GM18870 (cell line): ENCODE measurements at regions not wholly inside any gene's neighbourhood (a gene's known extent, or its start where the extent isn't known, plus 50 kb on each side); places are given as distances from the start of the nearest gene placed in this dataset.

ENCODE experiments used
- ATAC-seq: cut with Tn5 transposase; IDR thresholded peaks from one replicate; pipeline ENCODE4 v1.9.1; 2021; ENCODE audit warnings: moderate library complexity; ENCODE audit not compliant: unreplicated experiment

DNA sequence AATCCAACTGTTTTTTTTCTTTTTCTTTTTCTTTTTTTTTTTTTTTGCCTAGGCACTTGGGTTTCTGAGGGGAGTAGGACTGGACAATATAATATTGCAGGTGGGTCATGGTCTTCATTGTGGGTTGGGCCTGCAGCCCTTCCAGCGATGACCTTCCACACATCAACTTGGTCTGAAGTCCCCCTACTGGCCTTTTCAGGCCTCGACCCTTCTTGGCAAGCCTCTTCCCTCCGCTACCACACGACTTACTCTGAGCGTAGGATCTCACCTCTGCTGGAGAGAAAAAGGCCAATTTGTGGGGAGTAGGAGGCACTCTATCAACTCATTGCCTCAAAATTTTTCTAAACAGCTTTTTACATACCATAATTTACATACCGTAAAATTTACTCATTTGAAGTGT is 51.1 kb upstream of the GRIK3 start:
- ATAC-seq: no peak

DNA sequence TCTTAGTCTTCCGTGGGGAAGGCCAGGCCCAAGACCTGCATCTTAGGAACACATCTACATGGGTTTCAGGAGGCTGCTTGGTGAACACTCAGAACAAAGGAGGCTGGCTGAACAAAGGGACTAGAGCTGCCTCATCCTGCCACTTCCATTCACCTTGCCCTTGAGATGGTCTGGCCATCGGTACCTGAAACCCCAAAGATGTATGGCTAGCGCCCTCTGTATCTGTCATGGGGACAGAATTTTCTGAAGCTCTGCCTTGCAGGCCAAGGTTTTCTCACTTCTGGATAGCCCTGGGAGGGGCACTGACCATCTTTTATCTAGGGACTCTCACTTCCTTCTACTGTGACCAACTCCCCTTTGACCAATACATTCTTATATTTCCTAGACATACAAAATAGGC is 55.4 kb upstream of the GRIK3 start:
- no peak for ATAC-seq

DNA sequence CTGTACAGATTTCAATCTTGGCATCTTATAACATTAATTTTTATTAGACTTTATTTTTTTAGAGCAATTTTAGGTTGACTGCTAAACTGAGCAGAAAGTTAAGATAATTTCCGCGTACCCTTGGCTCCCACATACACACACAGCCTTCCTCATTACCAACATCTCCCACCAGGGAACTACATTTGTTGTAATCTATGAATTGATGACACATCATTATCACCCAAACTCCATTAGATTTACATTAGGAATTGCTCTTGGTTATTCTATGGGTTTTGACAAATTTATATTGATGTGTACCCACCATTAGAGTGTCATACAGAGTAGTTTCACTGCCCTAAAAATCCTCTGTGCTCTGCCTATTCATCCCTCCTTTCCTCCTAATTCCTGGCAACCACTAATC is 56.4 kb upstream of the GRIK3 start:
- ATAC-seq: no peak

DNA sequence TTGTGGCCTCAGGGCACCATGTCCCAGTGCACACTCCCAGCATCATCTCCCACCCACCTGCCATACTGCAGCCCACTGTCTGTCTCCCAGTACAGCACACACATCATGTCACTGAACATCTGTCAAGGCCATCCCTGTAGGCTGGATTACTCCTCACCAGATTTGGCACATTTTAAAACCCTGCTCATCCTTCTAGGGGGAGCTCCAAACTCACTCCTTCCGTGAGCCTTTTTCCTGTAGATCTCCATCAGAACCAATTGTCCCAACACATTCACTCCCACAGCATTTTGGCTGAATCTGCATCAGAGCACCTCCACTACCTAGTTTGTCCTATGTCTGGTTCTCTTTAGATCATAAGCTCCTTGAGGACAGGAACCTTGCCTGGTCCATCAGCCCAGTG is 58.6 kb upstream of the GRIK3 start:
- ATAC-seq: no peak

DNA sequence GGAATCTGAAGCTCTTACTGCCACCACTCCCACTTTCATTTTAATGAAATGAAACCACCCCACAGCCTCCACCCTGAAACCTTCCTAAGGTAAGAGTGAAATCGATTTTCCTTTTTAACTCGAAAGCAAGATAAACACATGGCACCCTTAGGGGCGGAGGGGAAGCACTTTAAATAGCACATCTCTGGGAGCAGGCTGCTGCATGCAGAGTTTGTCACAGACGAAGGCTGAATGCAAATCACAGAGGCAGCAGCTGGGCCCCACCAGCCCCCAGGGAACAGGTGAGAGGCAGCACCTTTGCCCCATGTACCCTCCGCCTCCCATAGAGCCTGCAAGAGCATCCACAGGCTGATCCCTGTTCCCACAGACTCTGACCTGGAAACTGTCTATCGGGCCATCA is 60.0 kb upstream of the GRIK3 start:
- no peak for ATAC-seq

DNA sequence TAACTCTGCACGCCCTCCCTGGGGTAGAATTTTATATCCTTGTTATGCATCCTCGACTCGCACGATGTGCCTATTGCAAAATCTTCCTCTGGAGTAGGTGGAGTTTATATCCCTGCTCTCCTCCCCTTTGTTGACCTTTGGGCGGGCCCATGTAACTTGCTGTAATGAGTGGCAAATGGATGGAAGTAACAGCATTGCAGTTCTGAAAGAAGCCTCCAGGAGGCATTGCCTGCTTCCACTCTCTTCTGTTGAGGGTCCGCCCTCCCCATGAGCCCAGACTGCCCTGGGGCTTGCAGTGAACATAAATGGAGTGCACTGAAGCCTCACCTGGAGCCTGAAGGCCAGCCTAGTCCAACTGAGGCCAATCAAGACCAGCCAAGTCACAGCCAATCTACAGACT is 62.2 kb upstream of the GRIK3 start:
- no peak for ATAC-seq

DNA sequence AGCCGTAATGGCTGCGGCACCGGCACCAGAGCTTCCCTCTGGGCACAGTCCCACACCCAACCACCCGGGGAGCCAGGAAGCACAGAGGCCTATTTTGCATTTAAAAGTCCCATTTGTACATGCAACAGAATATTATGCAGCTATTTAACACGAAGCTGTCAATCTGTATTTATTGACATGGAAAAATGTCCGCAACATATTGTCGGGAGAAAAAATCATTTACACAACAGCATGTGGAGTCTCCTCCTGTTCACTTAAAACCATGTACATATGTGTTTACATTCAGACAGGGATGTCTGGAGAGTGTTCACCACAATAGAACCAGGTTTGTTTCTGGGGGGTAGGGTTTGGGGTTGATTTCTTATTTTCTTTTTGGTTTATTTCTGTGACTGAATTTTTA is 63.4 kb upstream of the GRIK3 start:
- no peak for ATAC-seq

DNA sequence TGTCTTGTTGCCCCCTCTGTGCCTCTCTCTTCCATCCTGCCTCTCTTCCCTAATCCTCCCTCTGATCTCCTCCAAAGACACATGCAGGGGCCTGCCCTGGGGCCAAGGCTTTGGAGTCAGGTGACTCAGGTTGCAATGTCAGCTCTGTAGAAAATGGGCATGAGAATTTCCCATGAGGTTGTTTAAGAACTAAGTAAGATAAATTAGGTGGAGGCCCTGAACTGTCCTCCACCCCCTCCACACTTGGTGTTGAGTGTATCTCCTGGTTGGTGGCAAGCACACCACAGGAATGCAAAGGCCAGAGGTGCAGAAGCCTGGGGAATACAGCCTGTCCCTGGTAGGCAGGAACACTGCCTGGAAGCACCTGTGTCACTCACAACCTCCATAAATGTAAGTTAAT is 63.9 kb upstream of the GRIK3 start:
- ATAC-seq: no peak

DNA sequence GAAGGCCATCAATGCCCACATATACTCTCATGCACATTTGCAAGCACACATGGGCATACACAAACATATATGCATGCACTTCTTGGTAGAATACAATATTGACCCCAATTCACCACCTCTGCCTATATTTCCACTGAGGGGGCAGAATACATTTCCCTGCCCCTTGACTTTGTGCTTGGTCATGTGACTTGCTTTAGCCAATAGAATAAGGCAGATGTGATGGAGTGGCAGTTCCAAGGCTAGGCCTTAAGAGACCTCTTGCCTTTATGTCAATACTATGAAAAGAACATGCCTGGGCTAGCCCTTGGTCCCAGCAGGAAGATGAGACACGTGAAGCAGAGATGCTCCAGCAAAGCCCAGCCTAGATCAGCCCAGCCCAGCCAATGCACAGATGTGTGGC is 66.0 kb upstream of the GRIK3 start:
- ATAC-seq: no peak

DNA sequence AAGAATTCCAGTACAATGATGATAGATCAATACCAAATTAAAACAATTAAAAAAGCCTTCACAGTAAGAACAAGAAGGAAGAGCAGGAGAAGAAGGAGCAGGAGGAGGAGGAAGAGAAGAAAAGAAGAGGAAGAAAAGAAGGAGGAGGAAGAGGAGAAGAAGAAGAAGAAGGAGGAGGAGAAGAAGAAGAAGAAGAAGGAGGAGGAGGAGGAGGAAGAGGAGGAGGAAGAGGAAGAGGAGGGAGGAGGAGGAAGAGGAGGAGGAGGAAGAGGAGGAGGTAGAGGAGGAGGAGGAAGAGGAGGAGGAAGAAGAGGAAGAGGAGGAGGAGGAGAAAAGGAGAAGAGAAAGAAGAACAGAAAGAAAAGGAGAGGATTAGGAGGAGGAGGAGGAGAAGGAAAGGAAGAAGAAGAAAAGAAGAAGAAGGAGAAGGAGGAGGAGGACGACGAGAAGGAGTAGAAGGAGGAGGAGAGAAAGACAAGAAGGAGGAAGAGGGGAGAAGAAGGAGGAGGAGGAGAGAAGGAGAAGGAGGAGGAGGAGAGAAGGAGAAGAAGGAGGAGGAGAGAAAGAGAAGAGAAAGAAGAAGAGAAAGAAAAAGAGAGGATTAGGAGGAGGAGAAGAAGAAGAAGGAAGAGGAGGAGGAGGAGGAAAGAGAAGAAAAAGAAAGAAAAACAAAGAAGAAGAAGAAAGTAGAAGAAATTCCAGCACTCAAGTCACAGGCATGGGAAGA is 68.5 kb upstream of the GRIK3 start:
- ATAC-seq: no peak

DNA sequence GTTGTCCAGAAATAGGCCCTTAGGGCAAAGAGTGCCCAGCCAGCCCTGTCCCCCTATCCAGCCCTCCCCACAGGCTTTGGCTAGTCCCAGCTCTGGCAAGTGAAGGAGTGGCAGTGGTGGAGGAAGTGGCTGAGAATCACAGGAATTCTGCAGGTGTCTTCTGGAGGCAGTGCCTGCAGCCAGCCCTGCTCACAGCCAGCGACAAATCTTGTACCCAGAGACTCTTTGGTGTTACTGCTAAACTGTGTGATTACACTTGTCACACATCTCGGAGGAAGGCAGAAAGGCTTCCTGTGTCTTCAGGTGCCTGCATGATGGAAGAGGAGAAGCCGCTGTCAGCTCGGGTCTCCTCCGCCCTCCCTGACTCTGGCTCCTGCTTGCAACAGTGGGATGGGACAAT is 71.6 kb upstream of the GRIK3 start:
- ATAC-seq: no peak

DNA sequence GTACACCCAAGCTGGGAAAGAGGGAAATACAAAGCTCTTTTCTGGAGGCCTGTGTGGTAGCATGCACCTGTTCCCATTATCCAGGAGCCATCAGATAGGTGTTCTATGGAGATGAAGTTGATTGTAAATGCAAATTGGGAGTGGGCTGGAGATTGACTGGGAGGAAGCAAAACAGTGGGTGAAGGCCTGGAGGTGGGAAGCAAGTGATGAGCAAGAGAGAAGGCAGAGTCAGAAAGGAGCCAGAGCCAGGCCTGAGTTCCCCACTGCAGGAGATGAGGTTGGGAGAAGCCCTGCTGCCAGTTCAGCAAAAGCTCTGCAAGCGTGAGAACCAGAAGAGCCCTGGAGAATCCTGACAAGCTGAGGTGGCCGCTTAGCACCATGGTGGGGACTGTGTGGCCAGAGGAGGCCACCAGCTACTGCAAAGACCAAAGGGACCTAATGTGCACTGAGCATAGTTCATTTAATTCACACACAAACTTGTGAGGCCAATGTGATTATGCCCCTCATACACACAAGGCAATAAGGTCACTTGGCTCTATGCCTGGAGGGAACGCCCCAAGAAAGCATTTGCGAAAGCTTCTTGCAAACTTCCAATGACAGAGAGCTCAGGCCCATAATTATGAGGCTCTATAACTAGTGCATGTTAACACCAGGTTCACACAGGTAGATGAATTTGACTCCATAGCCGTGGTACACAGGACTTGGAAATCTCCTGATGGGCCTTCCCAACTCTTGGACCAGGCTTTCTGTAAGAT is 73.0 kb upstream of the GRIK3 start:
- ATAC-seq: no peak

DNA sequence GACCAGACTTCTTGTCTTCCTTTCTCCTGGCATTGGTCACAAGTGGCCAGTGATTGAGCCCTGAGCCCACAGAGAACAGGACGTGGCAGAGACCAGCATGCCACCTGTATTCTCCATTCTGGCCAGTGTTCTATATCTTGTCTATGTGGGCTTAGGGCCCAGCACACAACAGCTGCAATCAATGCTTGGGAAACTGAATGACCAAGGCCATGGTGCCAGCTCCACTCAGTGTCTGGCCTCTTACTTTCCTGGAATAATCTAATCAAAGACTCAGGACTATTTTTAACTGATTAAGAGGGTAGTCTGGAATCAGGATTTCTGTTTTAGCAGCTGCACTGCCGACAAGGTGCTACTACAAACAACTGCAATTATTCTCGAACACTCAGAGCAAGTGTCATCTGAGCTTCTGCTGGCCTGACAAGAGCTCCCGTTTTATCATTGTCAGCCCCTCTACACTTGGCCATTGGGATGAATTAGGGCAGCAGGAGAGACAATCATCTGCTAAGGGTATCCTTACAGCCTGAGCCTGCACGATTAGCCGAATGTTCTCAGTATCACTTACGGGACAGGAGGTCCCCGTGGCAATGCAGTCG is 74.4 kb upstream of the GRIK3 start:
- ATAC-seq: no peak

DNA sequence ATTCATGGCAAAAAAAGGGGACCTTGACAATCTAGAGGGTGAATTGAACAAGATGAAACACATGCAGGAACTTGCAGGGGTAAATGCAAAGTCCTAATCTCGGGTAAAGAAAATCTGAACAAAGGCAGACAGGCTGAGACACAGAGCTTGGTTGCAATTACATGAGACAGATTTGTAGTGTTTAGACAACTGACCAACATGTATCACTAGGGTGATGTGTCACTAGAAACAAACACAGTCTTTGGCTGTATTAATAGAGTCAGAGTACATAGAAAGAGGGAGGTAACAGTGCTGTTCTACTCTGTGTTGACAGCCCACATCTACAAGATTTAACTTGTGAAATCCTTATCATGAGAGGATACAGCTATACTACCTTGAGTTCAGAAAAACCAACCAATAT is 78.1 kb upstream of the GRIK3 start:
- no peak for ATAC-seq

DNA sequence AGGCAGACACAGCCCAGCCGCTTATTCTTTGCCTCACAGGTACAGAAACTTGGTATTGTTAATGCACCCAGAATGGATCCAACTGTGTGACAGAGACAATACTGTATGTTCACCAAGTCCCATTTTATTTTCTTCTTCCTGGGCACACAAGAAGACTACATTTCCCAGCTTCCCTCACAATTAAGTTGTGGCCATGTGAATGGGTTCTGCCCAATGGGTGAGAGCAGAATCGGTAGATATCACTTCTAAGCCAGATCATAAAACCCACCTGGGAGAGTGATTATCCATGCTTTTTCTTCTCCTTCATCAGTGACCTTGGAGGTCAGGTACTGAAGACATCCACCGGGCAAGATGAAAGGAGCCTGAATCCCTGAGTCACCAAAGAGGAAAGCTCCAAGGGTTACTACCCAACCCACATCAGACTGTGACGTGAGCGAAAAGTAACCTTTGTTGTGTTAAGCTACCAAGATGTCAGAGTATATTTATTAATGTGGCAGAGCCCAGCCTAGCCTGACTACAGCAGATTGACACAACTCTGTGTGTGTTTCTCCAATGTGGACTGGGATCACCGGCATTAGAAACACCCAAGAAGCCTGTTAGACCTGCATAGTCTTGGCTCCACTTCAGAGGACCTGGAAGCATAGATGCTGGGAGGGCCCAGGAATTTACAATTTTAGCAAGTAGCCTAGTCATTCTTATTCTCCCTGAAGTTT is 79.1 kb upstream of the GRIK3 start:
- ATAC-seq: no peak

DNA sequence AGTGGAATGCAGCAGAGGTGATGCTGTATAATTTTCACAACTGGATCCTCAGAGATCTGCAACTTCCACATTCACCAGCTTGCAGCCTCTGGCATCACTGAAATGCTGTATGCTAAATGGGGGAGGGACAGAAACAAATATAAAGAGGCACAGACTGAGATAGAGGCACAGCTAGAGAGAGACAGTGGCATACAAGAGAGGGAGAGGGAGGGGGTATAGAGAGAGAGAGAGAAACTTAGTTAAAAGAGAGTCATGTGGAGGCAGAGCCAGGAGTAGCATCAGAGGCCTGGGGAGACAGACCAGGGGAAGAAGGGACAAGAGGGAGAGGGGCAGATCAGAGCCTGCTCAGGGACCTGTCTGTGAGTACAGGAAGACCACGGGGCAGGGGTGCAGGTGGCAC is 84.5 kb upstream of the GRIK3 start:
- ATAC-seq: no peak

DNA sequence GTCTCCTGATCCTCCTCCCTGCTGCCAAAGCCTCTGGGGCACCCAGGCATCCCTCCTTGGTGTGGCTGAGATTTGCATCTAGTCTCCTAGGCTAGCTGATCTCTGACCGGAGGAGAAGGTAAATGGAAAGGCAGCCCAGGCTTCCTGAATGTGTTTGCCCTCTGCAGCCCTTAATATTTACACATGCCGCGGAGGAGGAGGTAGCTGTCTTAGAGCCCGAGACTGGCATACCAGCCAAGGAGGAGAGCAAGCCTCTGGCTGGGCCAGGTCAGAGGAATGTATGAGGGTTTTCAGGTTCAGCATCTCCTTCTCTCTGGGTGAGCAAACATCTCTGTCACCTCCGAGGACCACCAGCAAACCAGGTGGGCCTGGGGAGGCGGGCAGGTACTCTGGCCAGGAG is 86.0 kb upstream of the GRIK3 start:
- no peak for ATAC-seq

DNA sequence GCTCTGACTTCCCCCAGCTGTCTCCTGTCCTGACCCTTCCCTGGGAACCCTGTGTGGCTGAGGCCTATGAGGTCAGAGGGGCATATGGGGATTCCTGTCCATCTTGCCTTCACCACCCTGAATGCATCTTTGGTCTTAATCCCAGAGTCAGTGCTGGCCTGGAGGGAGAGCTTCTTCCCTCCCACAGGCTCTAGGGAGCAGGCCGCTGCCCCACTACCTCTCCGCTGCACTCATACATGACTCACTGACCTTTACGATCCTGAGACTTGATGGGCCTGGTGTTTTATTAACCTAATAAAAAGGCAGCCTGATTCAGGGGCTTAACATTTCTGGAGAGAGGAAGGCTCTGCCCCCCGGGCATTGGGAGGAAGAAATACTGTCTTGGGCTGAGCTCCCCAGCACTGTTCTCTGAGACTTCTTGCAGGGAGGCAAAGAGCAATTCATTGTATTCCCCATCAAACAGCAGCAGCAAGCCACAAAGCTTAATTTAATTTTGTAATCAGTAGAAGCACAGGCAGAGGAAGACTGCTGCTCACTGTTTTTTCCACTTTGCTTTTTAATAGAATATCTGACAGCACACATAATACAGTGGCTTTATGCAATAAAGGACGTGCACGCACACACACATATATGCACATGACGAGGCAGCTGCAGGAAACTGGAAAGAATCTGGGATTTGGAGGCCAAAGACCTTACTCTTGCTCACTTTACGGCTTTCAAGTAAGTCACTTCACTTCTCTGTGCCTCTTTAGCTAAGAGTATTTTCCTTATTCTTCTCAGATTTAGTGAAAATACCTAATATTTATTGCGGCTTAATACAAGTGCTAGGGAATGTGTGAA is 89.2 kb upstream of the GRIK3 start:
- no peak for ATAC-seq

DNA sequence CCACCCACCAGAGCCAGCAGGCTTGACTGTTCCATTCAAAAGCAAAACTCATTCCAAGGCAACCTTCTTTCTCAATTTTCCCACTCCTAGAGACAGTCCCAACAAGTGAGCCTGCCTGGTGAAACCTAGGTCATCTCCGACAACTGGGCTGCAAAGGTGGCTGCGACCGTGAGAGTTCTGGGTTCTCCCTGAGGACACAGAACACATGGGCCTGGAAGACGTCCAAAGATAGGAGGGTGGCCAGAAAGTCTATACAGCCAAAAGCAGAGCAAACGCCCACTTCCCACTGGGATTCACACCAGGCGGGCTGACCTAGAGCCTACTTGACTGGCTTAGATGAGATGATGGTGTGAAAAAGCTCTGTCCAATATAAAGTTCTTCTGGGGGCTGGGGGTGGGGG is 90.2 kb upstream of the GRIK3 start:
- no peak for ATAC-seq

DNA sequence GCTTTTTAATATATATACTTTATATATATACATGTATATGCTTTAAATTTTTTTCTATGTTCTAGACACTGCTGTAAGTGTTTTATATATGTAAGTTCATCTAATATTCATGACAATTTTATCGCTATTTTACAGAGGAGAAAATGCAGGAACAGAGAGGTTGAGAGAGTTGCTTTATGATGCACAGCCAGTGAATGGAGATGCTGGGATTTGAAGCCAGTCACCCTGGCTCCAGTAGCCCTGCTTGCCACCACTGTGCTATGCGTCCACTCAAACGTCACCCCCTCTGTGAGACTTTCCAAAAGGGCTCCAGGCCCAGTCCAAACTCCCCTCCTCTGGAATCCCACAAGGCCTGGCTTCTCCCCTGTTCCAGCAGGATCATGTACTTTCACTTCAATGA is 91.0 kb upstream of the GRIK3 start:
- ATAC-seq: no peak

DNA sequence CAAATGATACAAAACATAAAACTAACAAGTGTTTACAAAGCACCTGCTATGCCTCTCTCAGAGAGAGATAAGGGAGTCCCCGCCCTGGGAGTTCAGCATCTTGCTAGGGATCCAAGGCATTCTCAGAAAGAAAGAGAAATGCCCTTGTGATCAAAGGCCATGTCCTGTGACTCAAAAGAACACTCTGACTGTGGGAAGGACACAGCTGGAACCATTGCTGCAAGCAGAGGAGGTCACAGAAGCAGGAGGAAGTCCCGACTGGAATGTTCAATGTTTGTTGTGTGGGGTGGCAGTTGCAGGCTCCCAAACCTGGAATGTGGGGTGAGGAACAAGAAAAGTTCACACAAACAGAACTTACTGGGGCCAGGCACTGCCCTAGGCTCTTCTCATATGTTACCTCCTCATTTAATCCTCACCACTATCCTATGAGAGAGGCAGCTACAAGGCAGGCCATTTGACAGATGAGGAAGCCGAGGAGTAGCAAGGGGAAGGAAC is 93.0 kb upstream of the GRIK3 start:
- ATAC-seq: no peak
